Peyer's patch (tissue), 4 donors: ENCODE measurements at regions not wholly inside any gene's neighbourhood (a gene's known extent, or its start where the extent isn't known, plus 50 kb on each side); places are given as distances from the start of the nearest gene placed in this dataset.

Source experiments
- CTCF ChIP-seq, 6 experiments: fragments of 450-650 bp in 4 of 6; fragments of 200-600 bp in 2 of 6; sonication (generic) in 1 of 6; IDR thresholded peaks; one replicate each; pipeline ENCODE4 v1.5.1; 2017 to 2019; ENCODE audit warnings: antibody characterized with exemption in 6 of 6, mild to moderate bottlenecking in 3 of 6, moderate library complexity in 1 of 6
- POLR2A ChIP-seq, 2 donors: fragments of 450-650 bp; IDR thresholded peaks; one replicate each; pipeline ENCODE4 v1.5.1; 2017; ENCODE audit warnings: antibody characterized with exemption in 2 of 2, mild to moderate bottlenecking in 2 of 2, moderate library complexity in 2 of 2

- no peak for TF ChIP-seq CTCF (IDR thresholded peaks at IDR 0.05)
- no peak for TF ChIP-seq POLR2A (IDR thresholded peaks at IDR 0.05)
Observed at GRCh38 chr4:34920032-34920431, 1324.3 kb downstream of the ARAP2 start.
